ENCODE measurements at regions not wholly inside any gene's neighbourhood (a gene's known extent, or its start where the extent isn't known, plus 50 kb on each side); places are given as distances from the start of the nearest gene placed in this dataset.
"Not testable (repeated sequence)": the region's sequence is repeated elsewhere in the genome, so short reads cannot be mapped to it uniquely, and the experiment has no call there.

DNA sequence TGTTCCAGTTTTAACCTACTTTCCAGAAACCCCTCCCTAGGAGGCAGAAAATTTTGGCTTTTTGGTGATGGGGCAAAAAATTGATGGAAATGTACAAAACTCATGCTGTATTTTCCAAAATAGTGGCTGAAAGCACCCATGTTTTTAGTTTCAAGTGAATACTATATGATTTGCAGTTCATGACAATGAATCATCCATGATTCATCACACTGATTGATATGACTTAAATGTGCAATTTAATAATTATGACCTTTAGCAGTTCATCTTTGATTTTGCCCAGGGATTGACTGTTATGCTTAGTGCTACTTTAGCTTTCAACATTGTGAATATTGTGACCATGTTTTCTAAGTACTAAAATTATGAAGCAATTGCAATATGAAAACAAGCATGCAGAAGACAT, 478.7 kb downstream of the HTR1B start:
- Mint-ChIP-seq H3K27me3 (ENCODE audit: low read depth in 2 of 2) (no peaks in the 10 kb centered on the region), H3K27ac (no peak overlapping the region), H3K4me1 (no peaks in the 10 kb centered on the region), H3K36me3 (peaks cover 13% of the 10 kb centered on the region), H3K9me3 (peaks cover 12 to 17% of the 10 kb centered on the region in 2 donors), H3K4me3 (no peak overlapping the region)
- no peaks in the 10 kb centered on the region for H3K4me1 ChIP-seq (ENCODE audit: control insufficient read depth, insufficient read depth, low read length)
- peaks cover 6% of the 10 kb centered on the region for H3K9me3 ChIP-seq (ENCODE audit: control insufficient read depth, insufficient read depth, low read length)
- intact Hi-C loops (cut with micrococcal nuclease) = no loop called here
- no peak overlapping the region for H3K4me3 ChIP-seq (ENCODE audit: low read length)
- DNase-seq (no peak), ATAC-seq (no peak)
- H3K36me3 ChIP-seq (ENCODE audit: control insufficient read depth, insufficient read depth, low read length) = no peaks in the 10 kb centered on the region
- no peaks in the 10 kb centered on the region for H3K27me3 ChIP-seq (ENCODE audit: control insufficient read depth, insufficient read depth, low read length)
- no peak overlapping the region for H3K27ac ChIP-seq (ENCODE audit: low read length)
- TF ChIP-seq, protein P1, sequence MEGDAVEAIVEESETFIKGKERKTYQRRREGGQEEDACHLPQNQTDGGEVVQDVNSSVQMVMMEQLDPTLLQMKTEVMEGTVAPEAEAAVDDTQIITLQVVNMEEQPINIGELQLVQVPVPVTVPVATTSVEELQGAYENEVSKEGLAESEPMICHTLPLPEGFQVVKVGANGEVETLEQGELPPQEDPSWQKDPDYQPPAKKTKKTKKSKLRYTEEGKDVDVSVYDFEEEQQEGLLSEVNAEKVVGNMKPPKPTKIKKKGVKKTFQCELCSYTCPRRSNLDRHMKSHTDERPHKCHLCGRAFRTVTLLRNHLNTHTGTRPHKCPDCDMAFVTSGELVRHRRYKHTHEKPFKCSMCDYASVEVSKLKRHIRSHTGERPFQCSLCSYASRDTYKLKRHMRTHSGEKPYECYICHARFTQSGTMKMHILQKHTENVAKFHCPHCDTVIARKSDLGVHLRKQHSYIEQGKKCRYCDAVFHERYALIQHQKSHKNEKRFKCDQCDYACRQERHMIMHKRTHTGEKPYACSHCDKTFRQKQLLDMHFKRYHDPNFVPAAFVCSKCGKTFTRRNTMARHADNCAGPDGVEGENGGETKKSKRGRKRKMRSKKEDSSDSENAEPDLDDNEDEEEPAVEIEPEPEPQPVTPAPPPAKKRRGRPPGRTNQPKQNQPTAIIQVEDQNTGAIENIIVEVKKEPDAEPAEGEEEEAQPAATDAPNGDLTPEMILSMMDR (IDR thresholded peaks at IDR 0.05) = no peak

DNA sequence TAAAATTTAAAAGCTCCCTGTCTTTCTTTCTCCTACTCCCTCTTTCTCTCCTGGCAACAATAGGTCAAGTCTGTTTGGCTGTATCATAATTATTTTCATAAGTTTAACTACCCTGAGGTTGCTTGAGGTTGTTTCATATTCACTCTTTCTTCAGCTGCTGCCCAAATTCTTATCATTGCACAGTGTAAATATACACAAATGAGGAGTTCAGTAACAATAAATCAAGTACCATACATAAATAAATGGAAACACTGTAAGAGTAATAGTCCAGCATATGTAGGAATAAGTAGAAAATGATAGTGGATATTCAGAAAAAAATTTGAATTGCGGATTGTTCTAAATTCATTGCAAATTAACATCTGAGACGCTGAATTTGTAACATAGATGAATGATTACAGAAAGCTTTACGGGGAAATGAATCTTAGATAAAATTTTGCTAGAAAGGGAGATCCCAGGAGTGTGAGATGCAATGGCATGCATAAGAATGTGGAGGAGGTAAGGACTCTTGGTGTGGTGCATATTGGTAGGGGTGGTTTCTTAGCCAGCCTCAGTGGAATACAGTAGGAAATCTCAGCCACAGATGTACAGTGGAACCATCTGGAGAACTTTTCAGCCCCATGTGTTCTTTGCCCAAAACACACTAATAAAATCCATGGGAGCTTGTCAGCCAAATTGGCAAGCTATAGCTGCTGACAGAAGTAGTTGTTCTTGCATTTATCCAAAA, 480.7 kb downstream of the HTR1B start:
- Histone ChIP-seq H3K36me3 (ENCODE audit: control insufficient read depth, insufficient read depth, low read length) (no peaks in the 10 kb centered on the region), H3K27ac (ENCODE audit: low read length) (no peak overlapping the region), H3K4me3 (ENCODE audit: low read length) (no peak overlapping the region), H3K9me3 (ENCODE audit: control insufficient read depth, insufficient read depth, low read length) (no peaks in the 10 kb centered on the region), H3K27me3 (ENCODE audit: control insufficient read depth, insufficient read depth, low read length) (no peaks in the 10 kb centered on the region), H3K4me1 (ENCODE audit: control insufficient read depth, insufficient read depth, low read length) (no peaks in the 10 kb centered on the region)
- Mint-ChIP-seq H3K4me3 (no peak overlapping the region), H3K27ac (no peak overlapping the region), H3K9me3 (peaks cover 14 to 16% of the 10 kb centered on the region in 2 donors), H3K27me3 (ENCODE audit: low read depth in 2 of 2) (no peaks in the 10 kb centered on the region), H3K36me3 (peaks cover 6% of the 10 kb centered on the region), H3K4me1 (no peaks in the 10 kb centered on the region)
- intact Hi-C loops (cut with micrococcal nuclease) = no loop called here
- DNase-seq (no peak), ATAC-seq (no peak)
- TF ChIP-seq, protein P1 (IDR thresholded peaks at IDR 0.05) = no peak
- WGBS (ENCODE audit: insufficient coverage) = 87% methylated on average over 3 of the region's 3 CpGs

DNA sequence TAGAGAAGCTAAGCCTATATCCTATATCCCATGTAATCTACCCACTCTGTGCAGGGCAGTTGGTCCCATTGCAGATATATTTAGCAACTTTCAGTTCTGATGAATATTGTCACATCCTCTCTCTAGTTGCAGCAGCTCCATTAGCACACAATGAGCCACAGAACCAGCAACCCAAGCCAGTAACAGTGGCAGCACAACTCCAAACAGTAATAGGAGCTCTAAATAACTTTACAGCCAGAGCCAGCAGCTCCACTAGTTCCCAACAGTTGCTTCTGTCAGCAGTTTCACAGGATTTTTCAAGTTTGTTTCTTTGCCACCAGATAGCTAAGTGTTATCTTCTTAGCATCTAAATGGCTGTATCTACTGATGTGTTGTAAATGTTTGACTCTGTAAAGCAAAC, 490.8 kb downstream of the HTR1B start:
- peaks cover 16% of the 10 kb centered on the region for H3K36me3 Mint-ChIP-seq
- H3K27me3 ChIP-seq (ENCODE audit: control insufficient read depth, insufficient read depth, low read length) = no peaks in the 10 kb centered on the region
- H3K27me3 Mint-ChIP-seq (ENCODE audit: low read depth in 2 of 2) = no peaks in the 10 kb centered on the region
- no peak overlapping the region for H3K27ac ChIP-seq (ENCODE audit: low read length)
- no peak overlapping the region for H3K27ac Mint-ChIP-seq
- intact Hi-C loops (cut with micrococcal nuclease) = no loop called here
- no peaks in the 10 kb centered on the region for H3K36me3 ChIP-seq (ENCODE audit: control insufficient read depth, insufficient read depth, low read length)
- no peaks in the 10 kb centered on the region for H3K4me1 Mint-ChIP-seq
- peaks cover 5% of the 10 kb centered on the region for H3K9me3 ChIP-seq (ENCODE audit: control insufficient read depth, insufficient read depth, low read length)
- H3K4me3 Mint-ChIP-seq = no peak overlapping the region
- DNase-seq = no peak
- H3K4me3 ChIP-seq (ENCODE audit: low read length) = no peak overlapping the region
- no peaks in the 10 kb centered on the region for H3K4me1 ChIP-seq (ENCODE audit: control insufficient read depth, insufficient read depth, low read length)
- no peak for ATAC-seq
- TF ChIP-seq, protein P1 (IDR thresholded peaks at IDR 0.05) = no peak
- peaks cover 15 to 26% of the 10 kb centered on the region in 2 donors for H3K9me3 Mint-ChIP-seq

DNA sequence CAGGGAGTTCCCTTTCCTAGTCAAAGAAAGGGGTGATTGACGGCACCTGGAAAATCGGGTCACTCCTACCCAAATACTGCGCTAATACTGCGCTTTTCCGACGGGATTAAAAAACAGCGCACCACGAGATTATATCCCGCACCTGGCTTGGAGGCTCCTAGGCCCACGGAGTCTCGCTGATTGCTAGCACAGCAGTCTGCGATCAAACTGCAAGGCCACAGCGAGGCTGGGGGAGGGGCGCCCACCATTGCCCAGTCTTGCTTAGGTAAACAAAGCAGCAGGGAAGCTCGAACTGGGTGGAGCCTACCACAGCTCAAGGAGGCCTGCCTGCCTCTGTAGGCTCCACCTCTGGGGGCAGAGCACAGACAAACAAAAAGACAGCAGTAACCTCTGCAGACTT, 504.1 kb downstream of the HTR1B start:
- H3K4me3 Mint-ChIP-seq; ATAC-seq; H3K36me3 Mint-ChIP-seq; H3K27me3 ChIP-seq (ENCODE audit: control insufficient read depth, insufficient read depth, low read length); H3K27ac ChIP-seq (ENCODE audit: low read length); H3K9me3 ChIP-seq (ENCODE audit: control insufficient read depth, insufficient read depth, low read length); H3K27me3 Mint-ChIP-seq (ENCODE audit: low read depth in 2 of 2); H3K4me1 Mint-ChIP-seq; DNase-seq; H3K4me3 ChIP-seq (ENCODE audit: low read length); intact Hi-C loops (cut with micrococcal nuclease); H3K27ac Mint-ChIP-seq; H3K4me1 ChIP-seq (ENCODE audit: control insufficient read depth, insufficient read depth, low read length); H3K36me3 ChIP-seq (ENCODE audit: control insufficient read depth, insufficient read depth, low read length): not testable (repeated sequence)
- 87% methylated on average over 15 of the region's 15 CpGs for WGBS (ENCODE audit: insufficient coverage)
- H3K9me3 Mint-ChIP-seq = peaks cover 9 to 15% of the 10 kb centered on the region in 2 donors

Data from natural killer cell (primary cell).